Retinal pigment epithelial cell (primary cell): ENCODE measurements at regions not wholly inside any gene's neighbourhood (a gene's known extent, or its start where the extent isn't known, plus 50 kb on each side); places are given as distances from the start of the nearest gene placed in this dataset.

Experiments
- DNase-seq: peaks from one replicate; pipeline ENCODE4 v3.0.0-alpha.2; 2010; ENCODE audit warnings: low read depth
- H3K4me3 ChIP-seq: 2 replicates; pipeline ENCODE4 v1.5.1; 2011; ENCODE audit warnings: mild to moderate bottlenecking, low read length, control low read depth, moderate library complexity
- TF ChIP-seq, protein P1 (sequence below): conservative IDR thresholded peaks from 2 replicates; pipeline ENCODE4 v1.5.1; 2011; ENCODE audit warnings: low read depth, low read length, control low read depth, inconsistent platforms

GRCh38 chr2:4368907-4369306 is 665.5 kb downstream of the DCDC2C start:
- H3K4me3 ChIP-seq: no peak overlapping the region
- no peak for DNase-seq
- TF ChIP-seq, protein P1, sequence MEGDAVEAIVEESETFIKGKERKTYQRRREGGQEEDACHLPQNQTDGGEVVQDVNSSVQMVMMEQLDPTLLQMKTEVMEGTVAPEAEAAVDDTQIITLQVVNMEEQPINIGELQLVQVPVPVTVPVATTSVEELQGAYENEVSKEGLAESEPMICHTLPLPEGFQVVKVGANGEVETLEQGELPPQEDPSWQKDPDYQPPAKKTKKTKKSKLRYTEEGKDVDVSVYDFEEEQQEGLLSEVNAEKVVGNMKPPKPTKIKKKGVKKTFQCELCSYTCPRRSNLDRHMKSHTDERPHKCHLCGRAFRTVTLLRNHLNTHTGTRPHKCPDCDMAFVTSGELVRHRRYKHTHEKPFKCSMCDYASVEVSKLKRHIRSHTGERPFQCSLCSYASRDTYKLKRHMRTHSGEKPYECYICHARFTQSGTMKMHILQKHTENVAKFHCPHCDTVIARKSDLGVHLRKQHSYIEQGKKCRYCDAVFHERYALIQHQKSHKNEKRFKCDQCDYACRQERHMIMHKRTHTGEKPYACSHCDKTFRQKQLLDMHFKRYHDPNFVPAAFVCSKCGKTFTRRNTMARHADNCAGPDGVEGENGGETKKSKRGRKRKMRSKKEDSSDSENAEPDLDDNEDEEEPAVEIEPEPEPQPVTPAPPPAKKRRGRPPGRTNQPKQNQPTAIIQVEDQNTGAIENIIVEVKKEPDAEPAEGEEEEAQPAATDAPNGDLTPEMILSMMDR: no peak

GRCh38 chr2:4369826-4370419 is 666.5 kb downstream of the DCDC2C start:
- no peak for DNase-seq
- no peak overlapping the region for H3K4me3 ChIP-seq
- TF ChIP-seq, protein P1: no peak

DNA sequence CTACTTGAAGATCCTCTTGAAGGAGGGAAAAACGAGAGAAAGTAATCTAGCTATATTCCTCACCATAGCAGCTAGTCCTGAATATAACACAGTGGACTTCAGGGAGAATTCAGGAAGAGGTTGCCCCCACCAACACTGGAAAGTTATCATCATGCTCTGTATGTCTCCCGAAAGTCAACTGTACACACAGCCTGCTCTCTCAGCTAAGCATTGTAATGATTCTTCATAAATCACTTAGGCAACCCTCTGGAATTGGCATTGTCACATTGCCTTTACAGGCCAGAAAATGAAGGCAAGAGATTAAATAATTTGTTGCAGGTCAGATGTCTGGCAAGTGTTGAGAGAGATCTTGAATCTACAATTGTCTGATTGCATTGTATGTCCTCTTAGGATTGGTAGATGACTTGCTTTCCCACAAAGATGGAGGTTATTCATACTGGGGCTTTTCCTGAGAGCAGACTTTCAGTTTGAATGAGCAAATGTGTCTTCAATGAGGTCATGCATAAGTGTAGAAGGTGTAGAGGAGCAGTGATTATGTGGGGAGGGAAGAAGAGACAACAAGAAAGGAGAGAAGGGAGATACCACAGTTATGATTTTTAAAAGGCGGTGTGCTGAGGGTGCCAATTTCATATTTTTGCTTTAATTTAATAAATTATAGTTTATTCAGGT is 667.2 kb downstream of the DCDC2C start:
- TF ChIP-seq, protein P1: no peak
- no peak for DNase-seq
- H3K4me3 ChIP-seq: no peak overlapping the region

- H3K4me3 ChIP-seq: no peak overlapping the region
- DNase-seq: no peak
- TF ChIP-seq, protein P1: no peak
Measured at GRCh38 chr2:4381049-4381448, 677.7 kb downstream of the DCDC2C start.

GRCh38 chr2:4381773-4382172 is 678.4 kb downstream of the DCDC2C start:
- DNase-seq: no peak
- TF ChIP-seq, protein P1: no peak
- no peak overlapping the region for H3K4me3 ChIP-seq

- TF ChIP-seq, protein P1: no peak
- no peak overlapping the region for H3K4me3 ChIP-seq
- DNase-seq: no peak
Measured at GRCh38 chr2:4391013-4391412, 687.6 kb downstream of the DCDC2C start.

DNA sequence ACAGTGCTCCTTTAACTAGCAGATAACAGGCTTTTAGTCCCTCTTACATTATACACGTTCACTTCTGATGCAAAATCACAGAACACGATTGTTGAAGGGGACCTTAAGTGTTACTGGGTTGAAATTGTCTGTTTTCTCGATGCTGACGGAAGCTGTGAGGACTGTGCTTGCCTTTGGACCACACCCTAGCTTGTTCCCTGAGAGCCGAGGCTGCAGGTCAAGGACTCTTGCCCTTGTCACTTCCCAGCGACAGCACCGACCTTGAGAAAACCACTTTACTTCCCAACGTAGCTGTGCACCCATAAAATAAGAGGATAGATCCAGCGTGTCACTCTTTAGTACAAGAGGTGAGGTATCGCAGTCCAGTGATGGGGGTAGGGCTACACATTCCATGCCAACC is 701.0 kb downstream of the DCDC2C start:
- TF ChIP-seq, protein P1: no peak
- no peak for DNase-seq
- no peak overlapping the region for H3K4me3 ChIP-seq
